ENCODE measurements at regions not wholly inside any gene's neighbourhood (a gene's known extent, or its start where the extent isn't known, plus 50 kb on each side); places are given as distances from the start of the nearest gene placed in this dataset.

GRCh38 chr16:48910214-48910613 lies 300.2 kb upstream of the N4BP1 start:
- Mint-ChIP-seq H3K27me3 (ENCODE audit: low read depth) (no peaks in the 10 kb centered on the region), H3K27ac (no peak overlapping the region), H3K4me1 (ENCODE audit: low read depth) (no peaks in the 10 kb centered on the region), H3K36me3 (ENCODE audit: low read depth) (no peaks in the 10 kb centered on the region), H3K4me3 (no peak overlapping the region), H3K9me3 (ENCODE audit: insufficient read depth) (no peaks in the 10 kb centered on the region)
- no peak for DNase-seq
- ChIA-PET POLR2A (no interaction called here), CTCF (no interaction called here)
- no peak for ATAC-seq

GRCh38 chr16:48909231-48909630 lies 299.3 kb upstream of the N4BP1 start:
- POLR2A ChIA-PET, result no interaction called here
- H3K4me1 Mint-ChIP-seq (ENCODE audit: low read depth), result no peaks in the 10 kb centered on the region
- H3K27me3 Mint-ChIP-seq (ENCODE audit: low read depth), result no peaks in the 10 kb centered on the region
- no peak for DNase-seq
- H3K4me3 Mint-ChIP-seq, result no peak overlapping the region
- H3K9me3 Mint-ChIP-seq (ENCODE audit: insufficient read depth), result no peaks in the 10 kb centered on the region
- no peak overlapping the region for H3K27ac Mint-ChIP-seq
- CTCF ChIA-PET, result no interaction called here
- ATAC-seq, result no peak
- no peaks in the 10 kb centered on the region for H3K36me3 Mint-ChIP-seq (ENCODE audit: low read depth)

- no peak for ATAC-seq
- no peaks in the 10 kb centered on the region for H3K27me3 Mint-ChIP-seq (ENCODE audit: low read depth)
- H3K36me3 Mint-ChIP-seq (ENCODE audit: low read depth), result no peaks in the 10 kb centered on the region
- ChIA-PET POLR2A (interaction anchor here (0.6 kb wide), 1 partner anchor 490 kb away, joined by 3 read pairs; no protein-coding TSS in a partner anchor), CTCF (interaction anchor here (1.1 kb wide), 1 partner anchor 15 kb away, joined by 3 read pairs; no protein-coding TSS in a partner anchor)
- no peaks in the 10 kb centered on the region for H3K4me1 Mint-ChIP-seq (ENCODE audit: low read depth)
- DNase-seq, result no peak
- H3K4me3 Mint-ChIP-seq, result no peak overlapping the region
- no peak overlapping the region for H3K27ac Mint-ChIP-seq
- H3K9me3 Mint-ChIP-seq (ENCODE audit: insufficient read depth), result no peaks in the 10 kb centered on the region
These were observed 298.1 kb upstream of the N4BP1 start for GRCh38 chr16:48907906-48908634.

GRCh38 chr16:48905632-48906505 lies 295.9 kb upstream of the N4BP1 start:
- DNase-seq (no peak), ATAC-seq (no peak)
- Mint-ChIP-seq H3K27me3 (ENCODE audit: low read depth) (no peaks in the 10 kb centered on the region), H3K27ac (no peak overlapping the region), H3K4me1 (ENCODE audit: low read depth) (no peaks in the 10 kb centered on the region), H3K36me3 (ENCODE audit: low read depth) (no peaks in the 10 kb centered on the region), H3K9me3 (ENCODE audit: insufficient read depth) (no peaks in the 10 kb centered on the region), H3K4me3 (no peak overlapping the region)
- CTCF ChIA-PET, result no interaction called here
- POLR2A ChIA-PET, result no interaction called here

DNA sequence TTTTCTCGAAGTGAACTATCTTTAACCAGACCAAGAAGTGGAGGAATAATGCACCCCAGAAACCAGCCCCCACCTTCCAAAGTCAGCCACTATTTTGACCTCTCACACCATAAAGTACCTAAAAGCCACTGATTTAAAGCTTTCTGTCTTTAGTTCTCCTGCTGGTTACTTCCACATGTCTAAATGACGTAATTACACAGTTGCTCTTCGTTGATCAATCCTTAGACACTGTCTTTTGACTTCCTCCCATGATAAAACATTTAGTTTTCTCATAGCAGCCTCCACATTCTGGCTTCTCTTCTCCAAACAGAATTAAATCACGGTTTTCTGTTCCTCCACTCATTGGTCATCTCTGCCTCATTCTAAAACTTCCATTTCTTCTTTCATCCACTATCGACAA lies 294.4 kb upstream of the N4BP1 start:
- Mint-ChIP-seq H3K27ac (no peak overlapping the region), H3K4me1 (ENCODE audit: low read depth) (no peaks in the 10 kb centered on the region), H3K36me3 (ENCODE audit: low read depth) (no peaks in the 10 kb centered on the region), H3K27me3 (ENCODE audit: low read depth) (no peaks in the 10 kb centered on the region), H3K4me3 (no peak overlapping the region), H3K9me3 (ENCODE audit: insufficient read depth) (no peaks in the 10 kb centered on the region)
- POLR2A ChIA-PET, result no interaction called here
- CTCF ChIA-PET, result no interaction called here
- DNase-seq, result no peak
- no peak for ATAC-seq

DNA sequence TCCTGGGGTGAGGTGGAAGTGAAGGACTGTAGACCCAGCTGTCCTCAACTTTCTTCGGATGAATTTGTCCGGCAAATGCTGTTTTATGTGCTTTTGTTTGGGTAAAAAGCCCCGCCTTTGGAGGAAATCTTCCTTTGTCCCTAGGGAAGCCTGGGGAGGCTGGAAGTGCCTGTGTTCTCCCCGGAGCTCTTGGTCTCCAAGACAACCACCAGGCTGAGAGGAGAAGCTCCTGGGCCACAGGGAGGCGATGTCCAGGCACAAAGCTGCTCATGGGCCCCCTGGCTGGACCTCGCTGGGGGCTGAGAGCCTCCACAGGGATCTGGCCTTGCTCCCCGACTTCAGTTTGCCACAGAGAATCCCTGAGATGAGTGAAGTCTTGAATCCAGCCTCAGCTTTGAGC lies 293.1 kb upstream of the N4BP1 start:
- H3K9me3 Mint-ChIP-seq (ENCODE audit: insufficient read depth), result no peaks in the 10 kb centered on the region
- POLR2A ChIA-PET, result no interaction called here
- CTCF ChIA-PET, result no interaction called here
- H3K4me3 Mint-ChIP-seq, result no peak overlapping the region
- H3K27me3 Mint-ChIP-seq (ENCODE audit: low read depth), result no peaks in the 10 kb centered on the region
- H3K27ac Mint-ChIP-seq, result no peak overlapping the region
- DNase-seq, result no peak
- H3K4me1 Mint-ChIP-seq (ENCODE audit: low read depth), result no peaks in the 10 kb centered on the region
- H3K36me3 Mint-ChIP-seq (ENCODE audit: low read depth), result no peaks in the 10 kb centered on the region
- no peak for ATAC-seq

DNA sequence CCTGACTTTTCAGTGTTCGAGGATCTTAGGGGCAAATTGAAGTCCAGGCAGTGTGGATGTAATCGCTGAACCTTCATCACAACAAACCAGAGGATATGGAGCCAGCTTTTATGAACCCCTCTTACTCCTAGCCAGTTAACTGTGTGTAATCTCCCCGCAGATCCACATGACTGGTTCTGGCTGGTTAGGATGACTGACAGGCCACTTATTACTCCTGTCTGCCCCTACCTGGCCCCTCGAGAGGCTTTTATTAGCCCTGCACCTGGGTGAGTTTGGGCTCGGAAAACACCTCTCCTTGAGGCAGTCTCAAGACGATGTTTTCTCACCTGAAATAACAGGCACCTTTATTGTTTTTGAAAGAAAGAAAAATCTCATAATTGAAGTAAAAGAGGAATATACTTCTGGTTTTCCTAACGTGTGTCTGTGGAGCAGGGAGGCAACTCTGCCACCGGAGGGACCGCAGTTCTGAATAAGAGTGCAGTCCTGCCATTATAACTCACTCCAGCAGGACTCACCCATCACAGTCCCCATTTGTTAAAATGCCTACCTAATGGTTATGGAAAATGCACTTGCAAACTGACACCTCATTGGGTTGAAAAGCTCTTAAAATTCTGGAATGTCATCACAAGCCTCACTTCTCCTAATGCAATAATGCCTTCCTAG lies 291.9 kb upstream of the N4BP1 start:
- Mint-ChIP-seq H3K36me3 (ENCODE audit: low read depth) (no peaks in the 10 kb centered on the region), H3K27me3 (ENCODE audit: low read depth) (no peaks in the 10 kb centered on the region), H3K27ac (no peak overlapping the region), H3K4me1 (ENCODE audit: low read depth) (no peaks in the 10 kb centered on the region), H3K9me3 (ENCODE audit: insufficient read depth) (no peaks in the 10 kb centered on the region), H3K4me3 (no peak overlapping the region)
- ChIA-PET POLR2A (no interaction called here), CTCF (no interaction called here)
- no peak for DNase-seq
- ATAC-seq, result no peak

GRCh38 chr16:48899500-48899899 lies 289.5 kb upstream of the N4BP1 start:
- Mint-ChIP-seq H3K4me1 (ENCODE audit: low read depth) (no peaks in the 10 kb centered on the region), H3K27ac (no peak overlapping the region), H3K36me3 (ENCODE audit: low read depth) (no peaks in the 10 kb centered on the region), H3K27me3 (ENCODE audit: low read depth) (no peaks in the 10 kb centered on the region), H3K4me3 (no peak overlapping the region), H3K9me3 (ENCODE audit: insufficient read depth) (no peaks in the 10 kb centered on the region)
- no peak for DNase-seq
- POLR2A ChIA-PET, result no interaction called here
- CTCF ChIA-PET, result no interaction called here
- ATAC-seq, result no peak

GRCh38 chr16:48897698-48898205 lies 287.8 kb upstream of the N4BP1 start:
- Mint-ChIP-seq H3K4me3 (no peak overlapping the region), H3K9me3 (ENCODE audit: insufficient read depth) (no peaks in the 10 kb centered on the region), H3K27ac (no peak overlapping the region), H3K4me1 (ENCODE audit: low read depth) (no peaks in the 10 kb centered on the region), H3K36me3 (ENCODE audit: low read depth) (no peaks in the 10 kb centered on the region), H3K27me3 (ENCODE audit: low read depth) (no peaks in the 10 kb centered on the region)
- ChIA-PET CTCF (no interaction called here), POLR2A (no interaction called here)
- no peak for ATAC-seq
- no peak for DNase-seq

- Mint-ChIP-seq H3K36me3 (ENCODE audit: low read depth) (no peaks in the 10 kb centered on the region), H3K4me3 (no peak overlapping the region), H3K9me3 (ENCODE audit: insufficient read depth) (no peaks in the 10 kb centered on the region), H3K4me1 (ENCODE audit: low read depth) (no peaks in the 10 kb centered on the region), H3K27ac (no peak overlapping the region), H3K27me3 (ENCODE audit: low read depth) (no peaks in the 10 kb centered on the region)
- no peak for ATAC-seq
- no peak for DNase-seq
- CTCF ChIA-PET, result no interaction called here
- POLR2A ChIA-PET, result no interaction called here
These were observed 285.2 kb upstream of the N4BP1 start for GRCh38 chr16:48895142-48895541.

GRCh38 chr16:48892893-48893292 lies 282.9 kb upstream of the N4BP1 start:
- Mint-ChIP-seq H3K9me3 (ENCODE audit: insufficient read depth) (no peaks in the 10 kb centered on the region), H3K27ac (no peak overlapping the region), H3K36me3 (ENCODE audit: low read depth) (no peaks in the 10 kb centered on the region), H3K27me3 (ENCODE audit: low read depth) (no peaks in the 10 kb centered on the region), H3K4me1 (ENCODE audit: low read depth) (no peaks in the 10 kb centered on the region), H3K4me3 (no peak overlapping the region)
- ATAC-seq (no peak), DNase-seq (no peak)
- ChIA-PET CTCF (interaction anchor here (1.2 kb wide), 1 partner anchor 15 kb away, joined by 3 read pairs; no protein-coding TSS in a partner anchor), POLR2A (no interaction called here)

DNA sequence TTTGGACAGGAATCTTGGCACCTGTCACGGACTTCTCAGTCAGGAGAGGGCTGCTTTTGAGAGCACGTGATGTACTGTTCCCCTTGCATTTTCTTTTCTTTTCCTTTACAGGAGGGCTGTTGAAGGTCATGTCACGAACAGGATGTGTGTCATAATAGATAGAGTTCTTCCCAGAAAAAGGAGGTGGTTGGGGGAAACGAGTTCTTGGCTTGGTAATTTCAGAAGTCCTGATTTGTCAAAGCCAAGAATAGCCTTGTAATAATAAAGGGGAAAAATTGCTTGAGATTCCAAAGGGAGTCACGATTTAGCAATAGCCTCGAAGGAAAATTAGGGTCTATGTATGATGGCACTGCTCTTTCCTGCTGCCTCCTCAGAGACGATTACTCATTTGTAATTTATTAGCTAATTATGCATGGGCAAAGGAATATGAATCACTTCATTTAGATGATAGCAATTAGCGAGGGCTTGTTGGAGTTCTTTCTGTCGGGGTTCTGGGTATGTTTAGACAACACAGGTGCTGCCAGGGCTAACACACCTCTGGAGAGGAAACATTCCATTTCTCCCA lies 277.7 kb upstream of the N4BP1 start:
- DNase-seq, result no peak
- H3K27ac Mint-ChIP-seq, result no peak overlapping the region
- ChIA-PET POLR2A (interaction anchor here (0.6 kb wide), 1 partner anchor 37 kb away, joined by 3 read pairs; no protein-coding TSS in a partner anchor), CTCF (no interaction called here)
- no peak overlapping the region for H3K4me3 Mint-ChIP-seq
- ATAC-seq, result no peak
- no peaks in the 10 kb centered on the region for H3K27me3 Mint-ChIP-seq (ENCODE audit: low read depth)
- H3K4me1 Mint-ChIP-seq (ENCODE audit: low read depth), result no peaks in the 10 kb centered on the region
- no peaks in the 10 kb centered on the region for H3K9me3 Mint-ChIP-seq (ENCODE audit: insufficient read depth)
- no peaks in the 10 kb centered on the region for H3K36me3 Mint-ChIP-seq (ENCODE audit: low read depth)

Measured in activated CD8-positive, alpha-beta T cell treated with anti-CD3 and anti-CD28 coated beads, Interleukin-2, amount 10 ng/mL, durations not matched to agents 7 days and 5 days (primary cell).